Middle frontal gyrus (tissue), 1 donor: ENCODE measurements at regions not wholly inside any gene's neighbourhood (a gene's known extent, or its start where the extent isn't known, plus 50 kb on each side); places are given as distances from the start of the nearest gene placed in this dataset.
"Not testable (repeated sequence)": the region's sequence is repeated elsewhere in the genome, so short reads cannot be mapped to it uniquely, and the experiment has no call there.

Experiments used
- DNase-seq: peaks from one replicate; pipeline ENCODE4 v3.0.0-alpha.2; 2015; ENCODE audit warnings: low spot score; ENCODE audit errors: extremely low spot score

DNA sequence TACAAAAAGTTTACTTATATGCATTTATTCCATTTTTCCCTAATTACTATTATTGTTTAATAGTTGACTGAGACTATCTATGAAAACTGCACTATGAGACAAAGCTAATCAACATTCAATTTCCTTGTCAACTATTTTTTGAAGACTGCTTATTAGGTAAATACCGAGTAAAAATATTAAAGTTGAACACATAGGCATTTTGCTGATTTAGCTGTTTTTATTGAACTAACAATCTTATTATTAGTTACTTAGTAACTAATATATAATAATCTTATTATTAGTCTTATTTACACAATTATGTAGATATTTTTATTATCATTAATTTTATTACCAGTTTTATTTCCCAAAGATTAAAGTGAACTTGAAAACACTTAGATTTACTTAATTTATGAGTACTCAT lies 728.8 kb downstream of the TENT5A start:
- DNase-seq, result no peak

DNA sequence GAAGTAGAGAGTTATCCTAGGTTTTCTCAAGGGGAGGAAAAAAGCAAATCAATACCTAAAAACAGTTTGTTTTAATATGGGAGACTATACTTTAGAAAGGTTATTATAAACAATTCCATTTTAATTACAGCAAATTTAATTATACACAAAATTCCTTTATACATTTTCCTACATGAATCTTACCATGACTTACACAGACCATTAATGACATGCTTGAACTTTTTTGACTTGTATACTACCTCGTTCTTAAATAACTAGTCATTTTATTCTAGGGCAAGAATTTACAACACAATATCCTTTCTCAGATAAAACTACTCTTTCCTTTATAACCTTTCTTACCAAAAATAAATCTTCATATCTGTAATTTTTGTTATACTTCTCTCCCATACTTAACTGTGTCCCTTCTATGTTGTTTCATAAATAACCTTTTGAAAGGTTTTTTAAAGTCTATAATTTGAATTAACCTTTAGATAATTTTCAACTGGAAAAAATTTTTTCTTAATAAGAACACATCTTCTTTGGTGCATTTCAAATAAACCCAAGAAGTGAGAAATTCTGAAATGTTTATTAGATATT lies 729.4 kb downstream of the TENT5A start:
- DNase-seq, result no peak

DNA sequence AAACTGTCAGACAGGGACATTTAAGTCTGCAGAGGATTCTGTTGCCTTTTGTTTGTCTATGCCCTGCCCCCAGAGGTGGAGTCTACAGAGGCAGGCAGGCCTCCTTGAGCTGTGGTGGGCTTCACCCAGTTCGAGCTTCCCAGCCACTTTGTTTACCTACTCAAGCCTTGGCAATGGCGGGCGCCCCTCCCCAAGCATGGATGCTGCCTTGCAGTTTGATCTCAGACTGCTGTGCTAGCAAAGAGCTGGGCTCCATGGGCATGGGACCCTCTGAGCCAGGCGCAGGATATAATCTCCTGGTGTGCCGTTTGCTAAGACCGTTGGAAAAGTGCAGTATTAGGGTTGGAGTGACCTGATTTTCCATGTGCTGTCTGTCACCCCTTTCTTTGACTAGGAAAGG lies 734.9 kb downstream of the TENT5A start:
- DNase-seq, result not testable (repeated sequence)

DNA sequence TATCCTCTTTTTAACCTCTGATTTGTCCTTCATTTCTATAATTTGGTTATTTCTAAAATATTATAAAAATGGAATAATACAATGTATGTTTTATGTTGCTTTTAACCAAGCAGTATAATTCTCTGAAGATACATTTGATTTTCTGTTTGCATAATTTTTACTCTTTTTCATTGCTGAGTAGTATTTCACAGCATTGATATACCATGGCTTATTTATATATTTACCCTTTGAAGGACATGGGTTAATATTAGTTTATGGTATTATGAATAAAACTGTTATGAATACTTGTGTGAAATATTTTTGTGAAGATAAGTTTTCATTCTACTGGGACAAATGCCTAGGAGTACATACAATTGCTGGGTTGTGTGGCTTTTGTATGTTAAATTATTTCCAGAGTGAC lies 748.6 kb downstream of the TENT5A start:
- DNase-seq, result no peak

GRCh38 chr6:81003156-81003555 lies 749.3 kb downstream of the TENT5A start:
- no peak for DNase-seq

- DNase-seq, result no peak
Measured at GRCh38 chr6:81002126-81002525, 750.4 kb downstream of the TENT5A start.

GRCh38 chr6:80991316-80991715 lies 761.2 kb downstream of the TENT5A start:
- DNase-seq, result no peak

DNA sequence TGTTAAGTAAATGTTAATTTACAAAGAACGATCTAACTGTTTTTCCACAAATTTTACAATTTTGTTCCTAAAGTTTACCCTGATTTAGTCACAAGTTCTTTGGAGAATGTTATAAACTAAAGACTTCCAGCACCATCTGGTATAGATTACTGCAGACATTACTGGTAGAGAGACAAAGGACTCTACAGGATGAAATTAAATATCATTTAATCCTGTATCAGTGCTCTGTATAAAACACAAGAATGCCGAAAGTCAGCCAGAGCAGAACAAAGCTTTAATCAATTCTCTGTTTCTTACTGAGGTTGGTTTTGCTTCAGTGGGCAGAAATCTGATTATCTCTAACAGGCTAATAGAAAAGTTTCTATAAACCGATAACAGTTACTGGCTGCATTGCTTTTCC lies 763.6 kb downstream of the TENT5A start:
- DNase-seq, result no peak

DNA sequence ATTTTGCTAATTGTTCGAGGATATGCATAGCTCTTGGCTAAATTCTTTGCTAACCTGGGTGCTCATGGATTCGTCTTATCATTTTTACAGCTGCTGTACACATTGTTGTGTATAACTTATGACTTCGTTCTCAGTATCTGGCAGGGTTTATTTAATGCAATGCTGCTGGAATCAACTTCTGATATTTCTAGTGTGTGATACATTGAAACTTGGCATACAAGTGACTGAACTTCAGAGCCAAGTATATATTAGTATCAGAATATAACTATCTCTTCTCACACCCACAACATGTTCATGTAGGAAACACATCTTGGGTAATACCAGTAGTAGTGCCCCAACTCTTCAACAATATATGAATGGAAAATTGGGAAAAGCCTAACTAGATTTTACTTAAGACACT lies 764.2 kb downstream of the TENT5A start:
- DNase-seq, result no peak

GRCh38 chr6:80981226-80981625 lies 771.3 kb downstream of the TENT5A start:
- not testable (repeated sequence) for DNase-seq

GRCh38 chr6:80976336-80976735 lies 776.1 kb downstream of the TENT5A start:
- no peak for DNase-seq

DNA sequence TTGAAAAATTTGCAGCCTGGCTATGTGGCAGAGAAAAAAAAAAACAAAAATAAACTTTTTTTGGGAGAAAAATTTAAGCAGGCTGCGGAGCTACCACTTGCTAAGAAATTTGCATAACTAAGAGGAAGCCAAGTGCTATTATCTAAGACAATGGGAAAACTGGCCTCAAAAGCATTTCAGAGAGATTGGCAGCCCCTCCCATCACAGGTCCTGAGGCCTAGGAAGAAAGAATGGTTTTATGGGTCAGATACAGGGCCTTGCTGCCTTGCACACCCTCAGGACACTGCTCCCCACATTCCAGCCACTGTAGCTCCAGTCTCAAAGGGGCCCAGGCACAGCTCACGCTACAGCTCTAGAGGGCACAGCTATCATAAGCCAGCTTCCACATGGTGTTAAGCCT lies 777.9 kb downstream of the TENT5A start:
- no peak for DNase-seq

DNA sequence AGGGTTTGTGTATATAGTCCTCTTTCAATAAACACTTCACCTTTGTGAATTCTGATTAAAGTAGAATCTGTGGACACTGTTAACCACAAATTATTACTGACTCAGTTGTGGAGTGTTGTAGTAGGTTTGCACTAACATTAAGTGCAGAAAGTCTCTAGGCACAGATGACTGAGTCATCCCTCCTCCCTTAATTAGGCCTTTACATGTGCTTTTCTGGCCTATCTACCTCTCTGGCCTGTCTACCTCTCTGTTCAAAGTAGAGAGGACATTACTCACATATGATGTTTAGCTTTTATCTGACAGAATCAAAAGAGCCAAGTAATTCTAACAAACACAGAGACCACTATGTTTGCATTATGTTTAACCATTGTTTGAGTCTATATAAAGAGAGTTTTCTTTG lies 783.0 kb downstream of the TENT5A start:
- DNase-seq, result no peak

DNA sequence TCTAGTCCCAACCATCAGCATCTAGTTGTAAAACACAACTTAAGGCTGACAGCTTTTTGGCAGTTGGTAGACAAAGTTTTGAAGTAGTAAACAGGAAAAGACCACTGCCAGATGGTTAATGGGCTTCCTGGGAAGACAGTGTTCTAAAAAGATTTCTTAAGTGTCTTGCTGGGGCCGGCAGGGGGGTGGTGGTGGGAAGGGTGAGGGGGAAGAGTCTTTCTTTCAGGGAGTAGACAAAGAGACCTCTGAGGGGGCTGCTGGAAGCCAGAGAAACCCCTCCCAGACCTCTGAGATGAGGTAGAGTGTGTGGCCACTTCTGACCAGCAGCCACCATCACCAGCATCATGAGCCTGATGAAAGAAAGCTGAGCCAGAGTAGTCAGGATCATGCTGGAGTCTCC lies 784.9 kb downstream of the TENT5A start:
- no peak for DNase-seq

DNA sequence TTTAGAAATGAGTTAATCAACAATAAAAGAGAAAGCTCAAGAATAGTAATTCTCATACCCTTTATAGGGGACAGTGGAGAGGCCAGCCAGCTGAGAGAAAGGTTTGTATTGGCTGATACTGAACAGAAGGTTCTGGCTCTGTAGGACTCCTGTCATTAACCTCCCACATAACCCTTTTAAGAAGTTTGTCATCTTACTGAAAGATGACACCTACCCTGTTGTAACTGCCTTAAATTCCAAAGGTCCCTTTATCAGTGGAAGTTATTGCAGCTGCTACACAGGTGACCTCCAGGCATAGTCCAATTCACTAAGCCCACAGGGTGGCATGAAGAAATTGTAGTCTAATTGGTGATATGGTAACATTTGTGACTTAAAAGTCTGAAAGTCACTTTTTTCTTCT lies 790.1 kb downstream of the TENT5A start:
- DNase-seq, result no peak

DNA sequence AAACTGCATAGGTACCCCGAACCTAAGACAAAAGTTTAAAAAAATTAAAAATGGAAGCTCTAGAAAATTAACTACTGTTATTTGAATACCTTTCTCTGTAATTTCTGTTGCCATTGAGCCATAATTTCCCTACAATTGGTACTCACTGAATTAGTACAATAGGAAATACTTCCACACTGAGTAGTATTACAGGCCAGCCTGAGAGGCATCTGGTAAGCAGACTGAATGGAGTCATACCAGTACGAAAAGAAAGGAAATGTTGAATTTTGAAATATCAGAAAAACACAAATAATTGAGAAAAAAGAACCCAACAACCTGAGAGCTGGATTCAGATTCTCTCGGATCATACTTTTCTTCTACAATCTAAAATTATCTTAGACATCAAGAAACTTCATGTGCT lies 791.3 kb downstream of the TENT5A start:
- no peak for DNase-seq

DNA sequence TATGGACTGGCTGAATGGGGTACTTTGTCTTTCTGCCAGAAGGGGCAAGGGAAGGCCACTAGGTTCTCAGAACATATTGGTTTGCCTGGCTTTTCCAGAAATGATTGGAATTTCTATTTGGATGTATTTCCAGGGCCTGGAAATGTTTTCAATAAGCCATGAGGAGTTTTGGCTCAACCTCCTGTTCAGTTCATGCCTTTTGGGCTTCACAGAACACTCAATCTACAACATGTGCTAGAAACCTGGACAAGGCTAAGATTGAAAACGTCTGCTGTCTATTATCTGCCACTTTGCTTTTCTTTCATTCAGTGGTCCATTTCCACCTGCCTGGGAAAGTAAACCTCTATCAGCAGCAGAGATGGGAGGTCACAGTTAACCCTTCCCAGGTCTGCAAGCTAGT lies 793.4 kb downstream of the TENT5A start:
- DNase-seq, result no peak

DNA sequence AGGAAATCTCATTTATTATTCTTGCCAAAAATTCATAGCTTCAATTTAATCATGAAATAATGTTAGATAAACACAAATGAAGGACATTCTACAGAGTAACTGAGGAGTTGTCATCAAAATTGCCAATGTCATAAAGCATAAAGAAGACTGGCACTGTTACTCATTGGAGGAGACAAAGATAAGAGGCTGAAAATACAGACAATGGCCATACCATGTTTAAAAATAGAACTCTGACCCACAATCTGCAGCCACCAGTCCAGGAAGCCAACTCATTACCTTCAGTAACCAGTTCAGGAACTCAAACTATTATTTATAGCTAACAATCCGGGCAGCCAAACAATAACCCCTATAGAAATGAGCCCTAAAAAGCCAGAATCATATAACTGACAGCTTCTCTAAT lies 795.6 kb downstream of the TENT5A start:
- no peak for DNase-seq

DNA sequence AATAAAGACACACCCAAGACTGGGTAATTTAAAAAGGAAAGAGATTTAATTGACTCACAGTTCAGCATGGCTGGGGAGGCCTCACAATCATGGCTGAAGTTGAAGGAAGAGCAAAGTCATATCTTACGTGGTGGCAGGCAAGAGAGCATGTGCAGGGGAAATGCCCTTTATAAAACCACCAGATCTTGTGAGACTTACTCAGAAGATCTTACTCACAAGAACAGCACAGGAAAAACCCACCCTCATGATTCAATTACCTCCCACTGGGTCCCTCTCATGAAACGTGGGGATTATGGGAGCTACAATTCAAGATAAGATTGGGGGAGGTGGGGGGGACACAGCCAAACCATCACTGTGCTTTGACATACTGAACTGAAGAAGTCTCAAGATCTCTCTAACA lies 800.0 kb downstream of the TENT5A start:
- not testable (repeated sequence) for DNase-seq

DNA sequence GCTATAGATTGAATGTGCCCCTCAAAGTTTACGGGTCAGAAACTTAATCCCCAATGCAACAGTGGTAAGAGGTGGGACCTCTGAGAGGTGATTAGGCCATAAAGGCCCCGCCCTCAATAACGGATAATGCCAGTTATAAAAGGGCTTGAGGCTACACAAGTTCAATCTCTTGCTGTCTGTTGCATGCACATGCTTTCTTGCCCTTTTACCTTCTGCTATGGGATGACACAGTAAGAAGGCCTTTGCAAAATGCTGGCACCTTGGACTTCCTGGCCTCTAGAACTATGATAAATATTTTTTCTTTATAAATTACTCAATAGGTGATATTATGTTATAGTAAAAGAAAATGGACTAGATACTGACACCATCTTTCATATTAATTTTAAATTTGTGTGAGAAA lies 806.1 kb downstream of the TENT5A start:
- DNase-seq, result no peak

- no peak for DNase-seq
Measured at GRCh38 chr6:80942911-80943310, 809.6 kb downstream of the TENT5A start.

DNA sequence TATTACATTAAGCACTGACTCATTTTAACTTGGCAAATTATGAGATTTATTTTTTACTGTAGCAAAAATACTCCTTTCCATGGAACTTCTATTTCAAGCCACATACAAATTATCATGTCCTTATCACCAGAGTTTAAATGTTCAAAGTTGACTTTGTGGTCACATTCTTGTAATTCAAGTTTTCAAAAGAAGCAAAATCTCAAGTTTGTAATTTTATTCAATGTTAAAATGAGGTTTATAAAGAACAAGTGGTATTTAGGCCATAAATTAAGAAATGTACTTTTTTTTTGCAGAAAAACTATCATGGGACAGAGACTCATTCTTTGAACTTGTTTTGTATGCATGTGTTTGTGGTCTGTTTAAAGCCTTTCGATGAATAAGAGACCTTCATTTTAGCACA lies 811.5 kb downstream of the TENT5A start:
- DNase-seq, result no peak

- no peak for DNase-seq
Measured at GRCh38 chr6:80940571-80940970, 811.9 kb downstream of the TENT5A start.

GRCh38 chr6:80939898-80940297 lies 812.6 kb downstream of the TENT5A start:
- no peak for DNase-seq
